ENCODE measurements at regions not wholly inside any gene's neighbourhood (a gene's known extent, or its start where the extent isn't known, plus 50 kb on each side); places are given as distances from the start of the nearest gene placed in this dataset.

GRCh38 chr15:95784508-95784907 lies 546.0 kb upstream of the NR2F2 start:
- Histone ChIP-seq H4K5ac (ENCODE audit: insufficient read length, low read depth, low read length) (no peak overlapping the region), H2AFZ (ENCODE audit: low read length) (no peak overlapping the region), H4K20me1 (replicated peaks in 1 of 2; ENCODE audit: control insufficient read depth in 1 of 2, insufficient read depth in 2 of 2, low read length in 2 of 2) (no peaks in the 10 kb centered on the region), H2BK120ac (replicated peaks; ENCODE audit: low read depth, low read length) (no peak overlapping the region), H2BK12ac (ENCODE audit: low read depth, low read length) (no peak overlapping the region), H4K91ac (replicated peaks; ENCODE audit: insufficient read length, low read length) (no peak overlapping the region), H3K23ac (ENCODE audit: insufficient read length) (no peak overlapping the region), H3K4me2 (ENCODE audit: insufficient read depth in 1 of 2, low read depth in 2 of 2, low read length in 2 of 2) (no peak overlapping the region), H3K23me2 (ENCODE audit: low read depth, low read length) (no peaks in the 10 kb centered on the region), H4K8ac (ENCODE audit: extremely low read depth, insufficient read depth, low read length) (no peak overlapping the region), H2BK20ac (ENCODE audit: low read length) (no peak overlapping the region), H3K9me3 (ENCODE audit: insufficient read depth in 2 of 2, low read depth in 1 of 2, low read length in 1 of 2) (peaks cover 14 to 23% of the 10 kb centered on the region in 2 experiments), H3K79me1 (ENCODE audit: low read depth, low read length) (no peaks in the 10 kb centered on the region), H3K4me3 (ENCODE audit: extremely low read depth in 1 of 4, insufficient read depth in 2 of 4, low read depth in 3 of 4, low read length in 4 of 4) (no peak overlapping the region), H3K4ac (replicated peaks; ENCODE audit: insufficient read length, low read depth, low read length) (no peak overlapping the region), H3K79me2 (ENCODE audit: control insufficient read depth in 1 of 2, insufficient read depth in 2 of 2, low read length in 2 of 2) (no peaks in the 10 kb centered on the region), H3K4me1 (replicated peaks in 1 of 4; ENCODE audit: control insufficient read depth in 3 of 4, insufficient read depth in 4 of 4, low read length in 3 of 4) (no peaks in the 10 kb centered on the region), H2AK5ac (ENCODE audit: low read depth, low read length) (no peak overlapping the region), H3K56ac (replicated peaks; ENCODE audit: insufficient read length, low read depth, low read length) (no peak overlapping the region), H2BK5ac (ENCODE audit: low read depth, low read length) (no peak overlapping the region), H3K27ac (ENCODE audit: low read depth, low read length) (no peak overlapping the region), H3K9ac (replicated peaks in 1 of 4; ENCODE audit: extremely low read depth in 1 of 4, low read depth in 3 of 4, low read length in 3 of 4) (no peak overlapping the region), H2BK15ac (ENCODE audit: low read length) (no peak overlapping the region), H3K27me3 (replicated peaks in 1 of 4; ENCODE audit: control insufficient read depth in 3 of 4, extremely low read depth in 1 of 4, insufficient read depth in 3 of 4, low read length in 3 of 4) (no peaks in the 10 kb centered on the region), H3K14ac (ENCODE audit: insufficient read length) (no peak overlapping the region), H3K36me3 (ENCODE audit: control insufficient read depth in 2 of 4, insufficient read depth in 4 of 4, low read length in 3 of 4) (no peaks in the 10 kb centered on the region), H3K18ac (ENCODE audit: extremely low read depth, low read length) (no peak overlapping the region)
- FAIRE-seq = no peak
- ChIA-PET POLR2A (ENCODE audit: partially characterized antibody) (no interaction called here), CTCF (ENCODE audit: partially characterized antibody) (no interaction called here)
- 98% methylated on average over 4 of the region's 4 CpGs; no CpG with 5 or more reads in 1 of the 2 experiments for WGBS, 2 experiments (ENCODE audit: extremely low coverage in 1 of 2, insufficient coverage in 1 of 2, insufficient read length in 1 of 2, insufficient replicate concordance in 2 of 2, low coverage in 1 of 2, low lambda C conversion rate in 2 of 2, missing lambda C conversion rate in 1 of 2)
- no peak for DNase-seq (ENCODE audit: low read depth in 1 of 2, low spot score in 2 of 2)
- no peak for TF ChIP-seq CREB1 (IDR thresholded peaks at IDR 0.05)
- no peak for TF ChIP-seq BRCA1 (IDR thresholded peaks at IDR 0.05; ENCODE audit: low read depth, low read length)
- no peak for TF ChIP-seq CTBP2 (IDR thresholded peaks at IDR 0.05; ENCODE audit: borderline replicate concordance, insufficient read depth, insufficient read length, low read length)
- TF ChIP-seq HDAC2 (IDR thresholded peaks at IDR 0.05; ENCODE audit: borderline replicate concordance in 1 of 2, low read depth in 2 of 2, low read length in 2 of 2) = no peak
- no peak for TF ChIP-seq SIX5 (IDR thresholded peaks at IDR 0.05; ENCODE audit: low read depth, low read length)
- no peak for TF ChIP-seq RBBP5 (IDR thresholded peaks at IDR 0.05; ENCODE audit: borderline replicate concordance, low read depth, low read length)
- TF ChIP-seq, protein P1, sequence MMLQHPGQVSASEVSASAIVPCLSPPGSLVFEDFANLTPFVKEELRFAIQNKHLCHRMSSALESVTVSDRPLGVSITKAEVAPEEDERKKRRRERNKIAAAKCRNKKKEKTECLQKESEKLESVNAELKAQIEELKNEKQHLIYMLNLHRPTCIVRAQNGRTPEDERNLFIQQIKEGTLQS (IDR thresholded peaks at IDR 0.05; ENCODE audit: insufficient read depth, low read depth, low read length) = no peak
- TF ChIP-seq POLR2A (IDR thresholded peaks at IDR 0.05; ENCODE audit: control extremely low read depth in 1 of 2, low read depth in 2 of 2, low read length in 2 of 2) = no peak

All from H1 (cell line).